HEK293 (cell line): ENCODE measurements at regions not wholly inside any gene's neighbourhood (a gene's known extent, or its start where the extent isn't known, plus 50 kb on each side); places are given as distances from the start of the nearest gene placed in this dataset.

Experiments
- CTCF ChIA-PET: fragments of 350-600 bp; formaldehyde crosslinking; extraction: SDS; loops from one replicate; lab custom pipeline; 2021; ENCODE audit warnings: antibody characterized with exemption; lab: Yijun Ruan, JAX
- POLR2A ChIA-PET: fragments of 300-600 bp; formaldehyde crosslinking; extraction: SDS; loops from one replicate; lab custom pipeline; 2020; ENCODE audit warnings: antibody characterized with exemption, inconsistent platforms; lab: Yijun Ruan, JAX
- H3K27ac ChIP-seq: fragments of 200-500 bp; sonication (Bioruptor generic); 2 replicates; pipeline ENCODE4 v1.5.1; 2014; ENCODE audit warnings: low read depth, low read length, control low read depth, inconsistent platforms; ENCODE audit errors: extremely low read depth
- H3K36me3 ChIP-seq, 2 experiments: fragments of 200-500 bp in 1 of 2; sonication (Bioruptor generic) in 1 of 2; 1 replicate in 1 of 2; 2 replicates in 1 of 2; pipeline ENCODE4 v1.5.1; 2014 to 2017; ENCODE audit warnings: inconsistent platforms in 2 of 2, low read length in 2 of 2; ENCODE audit not compliant: control insufficient read depth in 2 of 2, insufficient read depth in 1 of 2
- H3K4me1 ChIP-seq: fragments of 200-500 bp; sonication (Bioruptor generic); 2 replicates; pipeline ENCODE4 v1.5.1; 2014; ENCODE audit warnings: mild to moderate bottlenecking, low read length, inconsistent platforms; ENCODE audit not compliant: control insufficient read depth, insufficient read depth
- H3K4me3 ChIP-seq: 2 replicates; pipeline ENCODE4 v1.5.1; 2011; ENCODE audit warnings: low read depth, mild to moderate bottlenecking, control low read depth, low read length, moderate library complexity
- H3K9me3 ChIP-seq: fragments of 200-500 bp; sonication (Bioruptor generic); 2 replicates; pipeline ENCODE4 v1.5.1; 2014; ENCODE audit warnings: low read depth, low read length, inconsistent platforms; ENCODE audit not compliant: control insufficient read depth, insufficient read depth
- BCL11A ChIP-seq: fragments of 450-650 bp; formaldehyde crosslinking; IDR thresholded peaks from 2 replicates; pipeline ENCODE4 v1.5.1; 2016; ENCODE audit warnings: low read depth, missing biosample characterization, missing genetic modification characterization
- HOXA7 ChIP-seq: sonication (generic); formaldehyde crosslinking; IDR thresholded peaks from 2 replicates; pipeline ENCODE4 v1.8.1; 2022; ENCODE audit warnings: missing genetic modification reagents, borderline replicate concordance
- HOXD13 ChIP-seq: sonication (generic); formaldehyde crosslinking; IDR thresholded peaks from 2 replicates; pipeline ENCODE4 v1.8.0; 2022; ENCODE audit warnings: missing genetic modification reagents, borderline replicate concordance
- IKZF3 ChIP-seq: fragments of 450-650 bp; IDR thresholded peaks from 2 replicates; pipeline ENCODE4 v1.5.0; 2018; ENCODE audit warnings: missing biosample characterization, mild to moderate bottlenecking, missing genetic modification characterization, moderate library complexity
- OVOL3 ChIP-seq: fragments of 450-650 bp; formaldehyde crosslinking; IDR thresholded peaks from 2 replicates; pipeline ENCODE4 v1.5.1; 2016; ENCODE audit warnings: missing biosample characterization, missing genetic modification characterization
- RBAK ChIP-seq: fragments of 450-650 bp; formaldehyde crosslinking; IDR thresholded peaks from 2 replicates; pipeline ENCODE4 v1.5.1; 2016; ENCODE audit warnings: missing biosample characterization, missing genetic modification characterization
- SETDB1 ChIP-seq: IDR thresholded peaks from one replicate; pipeline ENCODE4 v1.6.1; 2017; ENCODE audit warnings: mild to moderate bottlenecking, low read length, moderate library complexity, mixed read lengths; ENCODE audit not compliant: insufficient read length
- TCF7L2 ChIP-seq: IDR thresholded peaks from 2 replicates; pipeline ENCODE4 v1.6.1; 2011; ENCODE audit warnings: low read depth, mild to moderate bottlenecking, inconsistent platforms, low read length, moderate library complexity, borderline replicate concordance
- ZBTB17 ChIP-seq: fragments of 450-650 bp; formaldehyde crosslinking; IDR thresholded peaks from 2 replicates; pipeline ENCODE4 v1.5.1; 2016; ENCODE audit warnings: missing biosample characterization, missing genetic modification characterization
- ZBTB21 ChIP-seq: fragments of 450-650 bp; formaldehyde crosslinking; IDR thresholded peaks from 2 replicates; pipeline ENCODE4 v1.5.1; 2017; ENCODE audit warnings: missing biosample characterization, missing genetic modification characterization
- ZNF133 ChIP-seq: fragments of 450-650 bp; formaldehyde crosslinking; IDR thresholded peaks from 2 replicates; pipeline ENCODE4 v1.5.1; 2016; ENCODE audit warnings: missing biosample characterization, missing genetic modification characterization
- ZNF175 ChIP-seq: fragments of 450-650 bp; formaldehyde crosslinking; IDR thresholded peaks from 2 replicates; pipeline ENCODE4 v1.5.1; 2016; ENCODE audit warnings: missing biosample characterization, missing genetic modification characterization
- ZNF48 ChIP-seq: fragments of 450-650 bp; formaldehyde crosslinking; IDR thresholded peaks from 2 replicates; pipeline ENCODE4 v1.5.1; 2016; ENCODE audit warnings: missing biosample characterization, missing genetic modification characterization
- ZNF488 ChIP-seq: fragments of 450-650 bp; formaldehyde crosslinking; IDR thresholded peaks from 2 replicates; pipeline ENCODE4 v1.5.1; 2016; ENCODE audit warnings: missing biosample characterization, missing genetic modification characterization
- ZNF621 ChIP-seq: fragments of 450-650 bp; formaldehyde crosslinking; IDR thresholded peaks from 2 replicates; pipeline ENCODE4 v1.5.1; 2017; ENCODE audit warnings: missing biosample characterization, missing genetic modification characterization
- ZNF623 ChIP-seq: fragments of 450-650 bp; formaldehyde crosslinking; IDR thresholded peaks from 2 replicates; pipeline ENCODE4 v1.5.1; 2016; ENCODE audit warnings: missing biosample characterization, missing genetic modification characterization
- ZNF76 ChIP-seq: fragments of 450-650 bp; formaldehyde crosslinking; IDR thresholded peaks from 2 replicates; pipeline ENCODE4; 2016; ENCODE audit warnings: low read depth, missing biosample characterization, missing genetic modification characterization, borderline replicate concordance
- ZNF777 ChIP-seq: fragments of 450-650 bp; formaldehyde crosslinking; IDR thresholded peaks from 2 replicates; pipeline ENCODE4 v1.5.1; 2017; ENCODE audit warnings: missing biosample characterization, missing genetic modification characterization, borderline replicate concordance
- ZSCAN18 ChIP-seq: fragments of 450-650 bp; formaldehyde crosslinking; IDR thresholded peaks from 2 replicates; pipeline ENCODE4 v1.5.1; 2016; ENCODE audit warnings: missing biosample characterization, missing genetic modification characterization
- TF ChIP-seq, protein P1 (sequence below): fragments of 450-650 bp; formaldehyde crosslinking; IDR thresholded peaks from 2 replicates; pipeline ENCODE4 v1.5.1; 2016; ENCODE audit warnings: missing biosample characterization, missing genetic modification characterization, borderline replicate concordance

DNA sequence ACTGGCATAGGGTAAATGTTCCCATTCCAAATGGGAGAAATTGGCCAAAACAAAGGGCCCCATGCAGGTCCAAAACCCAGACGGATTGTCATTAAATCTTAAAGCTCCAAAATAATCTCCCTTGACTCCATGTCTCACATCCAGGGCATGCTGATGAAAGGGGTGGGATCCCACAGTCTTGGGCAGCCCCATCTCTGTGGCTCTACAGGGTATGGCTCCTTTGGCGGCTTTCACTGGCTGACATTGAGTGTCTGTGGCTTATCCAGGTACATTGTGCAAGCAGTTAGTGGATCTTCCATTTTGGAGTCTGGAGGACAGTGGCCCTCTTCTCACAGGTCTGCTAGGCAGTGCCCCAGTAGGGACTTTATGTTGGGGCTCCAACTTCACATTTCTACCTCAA lies 772.9 kb upstream of the INTU start (continued):
- no peak for TF ChIP-seq HOXA7
- no peak for TF ChIP-seq OVOL3 (tag by site-specific recombination)

DNA sequence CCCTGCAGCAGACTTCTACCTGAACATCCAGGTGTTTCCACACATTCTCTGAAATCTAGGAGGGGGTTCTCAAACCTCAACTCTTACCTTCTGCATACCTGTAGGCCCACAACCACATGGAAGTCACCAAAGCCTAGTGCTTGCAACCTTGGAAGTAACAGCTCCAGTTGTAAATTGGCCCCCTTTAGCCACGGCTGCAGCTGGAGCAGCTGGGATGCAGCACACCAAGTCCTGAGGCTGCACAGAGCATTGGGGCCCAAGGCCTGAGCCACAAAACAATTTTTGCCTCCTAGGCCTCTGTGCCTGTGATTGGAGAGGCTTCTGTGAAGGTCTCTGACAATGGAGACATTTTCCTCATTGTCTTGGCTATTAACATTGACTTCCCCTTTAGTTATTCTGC lies 772.4 kb upstream of the INTU start:
- CTCF ChIA-PET = no interaction called here
- Histone ChIP-seq H3K27ac (no peak overlapping the region), H3K36me3 (no peaks in the 10 kb centered on the region), H3K4me3 (no peak overlapping the region), H3K4me1 (no peaks in the 10 kb centered on the region), H3K9me3 (no peaks in the 10 kb centered on the region)
- POLR2A ChIA-PET = no interaction called here
- TF ChIP-seq BCL11A (tag by site-specific recombination) = no peak
- no peak for TF ChIP-seq ZBTB17 (tag by site-specific recombination)
- no peak for TF ChIP-seq ZNF133 (tag by site-specific recombination)
- no peak for TF ChIP-seq ZNF488
- no peak for TF ChIP-seq TCF7L2
- no peak for TF ChIP-seq ZNF48 (tag by site-specific recombination)
- TF ChIP-seq ZBTB21 (tag by site-specific recombination) = no peak
- TF ChIP-seq HOXD13 = no peak
- no peak for TF ChIP-seq ZNF175

GRCh38 chr4:126869967-126870366 lies 762.8 kb upstream of the INTU start:
- H3K9me3 ChIP-seq = no peaks in the 10 kb centered on the region
- H3K4me1 ChIP-seq = no peaks in the 10 kb centered on the region
- CTCF ChIA-PET = no interaction called here
- H3K27ac ChIP-seq = no peak overlapping the region
- no peak overlapping the region for H3K4me3 ChIP-seq
- POLR2A ChIA-PET = no interaction called here
- TF ChIP-seq ZNF623 (tag by site-specific recombination) (no peak), ZNF777 (tag by site-specific recombination) (no peak), IKZF3 (tag by site-specific recombination) (no peak), ZSCAN18 (tag by site-specific recombination) (no peak), ZNF76 (tag by site-specific recombination) (no peak), RBAK (tag by site-specific recombination) (no peak), ZNF621 (no peak)
- H3K36me3 ChIP-seq = no peaks in the 10 kb centered on the region

- POLR2A ChIA-PET = no interaction called here
- Histone ChIP-seq H3K36me3 (no peaks in the 10 kb centered on the region), H3K4me1 (no peaks in the 10 kb centered on the region), H3K9me3 (no peaks in the 10 kb centered on the region), H3K27ac (no peak overlapping the region), H3K4me3 (no peak overlapping the region)
- CTCF ChIA-PET = no interaction called here
- TF ChIP-seq SETDB1 = peak; percentile 56
- TF ChIP-seq, protein P1, sequence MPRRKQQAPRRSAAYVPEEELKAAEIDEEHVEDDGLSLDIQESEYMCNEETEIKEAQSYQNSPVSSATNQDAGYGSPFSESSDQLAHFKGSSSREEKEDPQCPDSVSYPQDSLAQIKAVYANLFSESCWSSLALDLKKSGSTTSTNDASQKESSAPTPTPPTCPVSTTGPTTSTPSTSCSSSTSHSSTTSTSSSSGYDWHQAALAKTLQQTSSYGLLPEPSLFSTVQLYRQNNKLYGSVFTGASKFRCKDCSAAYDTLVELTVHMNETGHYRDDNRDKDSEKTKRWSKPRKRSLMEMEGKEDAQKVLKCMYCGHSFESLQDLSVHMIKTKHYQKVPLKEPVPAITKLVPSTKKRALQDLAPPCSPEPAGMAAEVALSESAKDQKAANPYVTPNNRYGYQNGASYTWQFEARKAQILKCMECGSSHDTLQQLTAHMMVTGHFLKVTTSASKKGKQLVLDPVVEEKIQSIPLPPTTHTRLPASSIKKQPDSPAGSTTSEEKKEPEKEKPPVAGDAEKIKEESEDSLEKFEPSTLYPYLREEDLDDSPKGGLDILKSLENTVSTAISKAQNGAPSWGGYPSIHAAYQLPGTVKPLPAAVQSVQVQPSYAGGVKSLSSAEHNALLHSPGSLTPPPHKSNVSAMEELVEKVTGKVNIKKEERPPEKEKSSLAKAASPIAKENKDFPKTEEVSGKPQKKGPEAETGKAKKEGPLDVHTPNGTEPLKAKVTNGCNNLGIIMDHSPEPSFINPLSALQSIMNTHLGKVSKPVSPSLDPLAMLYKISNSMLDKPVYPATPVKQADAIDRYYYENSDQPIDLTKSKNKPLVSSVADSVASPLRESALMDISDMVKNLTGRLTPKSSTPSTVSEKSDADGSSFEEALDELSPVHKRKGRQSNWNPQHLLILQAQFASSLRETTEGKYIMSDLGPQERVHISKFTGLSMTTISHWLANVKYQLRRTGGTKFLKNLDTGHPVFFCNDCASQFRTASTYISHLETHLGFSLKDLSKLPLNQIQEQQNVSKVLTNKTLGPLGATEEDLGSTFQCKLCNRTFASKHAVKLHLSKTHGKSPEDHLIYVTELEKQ (tag by site-specific recombination) = no peak
Measured at GRCh38 chr4:126871810-126872209, 760.9 kb upstream of the INTU start.
